Activated T-helper 17 cell treated with anti-CD3 and anti-CD28 coated beads, Interleukin-2, amount 50 U/mL, for 72 hours (primary cell): ENCODE measurements at regions not wholly inside any gene's neighbourhood (a gene's known extent, or its start where the extent isn't known, plus 50 kb on each side); places are given as distances from the start of the nearest gene placed in this dataset.
"Not testable (repeated sequence)": the region's sequence is repeated elsewhere in the genome, so short reads cannot be mapped to it uniquely, and the experiment has no call there.

ENCODE experiments used
- ATAC-seq: fragments of 150-1000 bp; cut with Tn5 transposase; replicated peaks from 2 replicates; pipeline ENCODE4 v1.10.0; 2021; ENCODE audit warnings: mild to moderate bottlenecking, moderate library complexity
- H3K27ac Mint-ChIP-seq: one replicate; pipeline ENCODE4 v1.8.0; 2022; ENCODE audit warnings: mixed read lengths
- H3K27me3 Mint-ChIP-seq: one replicate; pipeline ENCODE4 v1.8.0; 2022; ENCODE audit warnings: mixed read lengths
- H3K36me3 Mint-ChIP-seq: one replicate; pipeline ENCODE4 v1.8.0; 2022; ENCODE audit warnings: low read depth, mild to moderate bottlenecking, mixed read lengths
- H3K4me1 Mint-ChIP-seq: one replicate; pipeline ENCODE4 v1.8.0; 2022; ENCODE audit warnings: mixed read lengths
- H3K4me3 Mint-ChIP-seq: one replicate; pipeline ENCODE4 v1.8.0; 2022; ENCODE audit warnings: mild to moderate bottlenecking, mixed read lengths
- H3K9me3 Mint-ChIP-seq: one replicate; pipeline ENCODE4 v1.8.0; 2022; ENCODE audit warnings: mixed read lengths

DNA sequence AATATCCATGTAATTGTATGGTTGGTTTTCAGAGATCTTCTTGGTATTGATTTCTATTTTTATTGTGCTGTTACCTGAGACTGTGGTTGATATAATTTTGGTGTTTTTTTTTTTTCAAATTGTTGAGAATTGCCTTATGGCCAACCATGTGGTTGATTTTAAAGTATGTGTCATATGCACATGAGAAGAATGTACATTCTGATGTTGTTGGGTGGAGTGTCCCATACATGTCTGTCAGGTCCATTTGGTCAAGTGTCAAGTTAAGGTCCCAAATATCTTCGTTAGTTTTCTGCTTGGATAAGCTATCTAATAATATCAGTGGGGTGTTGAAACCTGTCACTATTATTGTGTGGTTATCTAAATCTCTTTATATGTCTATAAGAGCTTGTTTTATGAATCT is 160.0 kb upstream of the ITGA1 start:
- Mint-ChIP-seq H3K27ac (no peak overlapping the region), H3K4me1 (no peaks in the 10 kb centered on the region), H3K27me3 (peaks cover 18% of the 10 kb centered on the region), H3K4me3 (no peak overlapping the region), H3K36me3 (no peaks in the 10 kb centered on the region), H3K9me3 (peaks cover 4% of the 10 kb centered on the region)
- no peak for ATAC-seq

DNA sequence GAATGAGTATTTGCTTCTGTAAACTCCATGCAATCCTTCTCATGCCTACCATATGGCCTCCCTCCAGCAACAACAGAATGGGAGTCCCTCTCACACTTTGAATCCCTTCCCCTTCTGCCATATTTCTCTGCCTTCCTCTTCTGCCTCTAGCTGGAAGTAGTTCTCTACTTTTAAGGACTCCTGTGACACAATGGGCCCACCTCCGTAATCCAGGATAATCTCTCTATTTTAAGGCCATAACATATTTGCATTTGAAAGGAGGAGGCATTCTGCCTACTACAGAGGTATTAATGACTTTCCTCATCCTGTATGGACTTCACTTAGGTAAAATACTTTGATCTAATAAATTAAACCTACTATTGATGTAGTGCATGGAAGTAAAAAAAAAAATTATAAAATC is 155.4 kb upstream of the ITGA1 start:
- no peak for ATAC-seq
- Mint-ChIP-seq H3K27me3 (peaks cover 33% of the 10 kb centered on the region), H3K4me3 (no peak overlapping the region), H3K9me3 (peaks cover 3% of the 10 kb centered on the region), H3K36me3 (no peaks in the 10 kb centered on the region), H3K4me1 (no peaks in the 10 kb centered on the region), H3K27ac (no peak overlapping the region)

DNA sequence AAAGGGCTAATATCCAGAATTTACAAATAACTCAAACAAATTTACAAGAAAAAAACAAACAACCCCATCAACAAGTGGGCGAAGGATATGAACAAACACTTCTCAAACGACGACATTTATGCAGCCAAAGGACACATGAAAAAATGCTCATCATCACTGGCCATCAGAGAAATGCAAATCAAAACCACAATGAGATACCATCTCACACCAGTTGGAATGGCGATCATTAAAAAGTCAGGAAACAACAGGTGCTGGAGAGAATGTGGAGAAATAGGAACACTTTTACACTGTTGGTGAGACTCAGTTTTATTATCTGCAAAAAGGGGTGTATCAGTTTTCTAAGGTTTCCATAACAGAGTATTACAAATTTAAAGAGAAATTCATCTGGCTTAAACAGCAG is 153.5 kb upstream of the ITGA1 start:
- not testable (repeated sequence) for H3K27ac Mint-ChIP-seq, ATAC-seq, H3K4me1 Mint-ChIP-seq, H3K9me3 Mint-ChIP-seq, H3K36me3 Mint-ChIP-seq, H3K4me3 Mint-ChIP-seq
- H3K27me3 Mint-ChIP-seq = peaks cover 38% of the 10 kb centered on the region

DNA sequence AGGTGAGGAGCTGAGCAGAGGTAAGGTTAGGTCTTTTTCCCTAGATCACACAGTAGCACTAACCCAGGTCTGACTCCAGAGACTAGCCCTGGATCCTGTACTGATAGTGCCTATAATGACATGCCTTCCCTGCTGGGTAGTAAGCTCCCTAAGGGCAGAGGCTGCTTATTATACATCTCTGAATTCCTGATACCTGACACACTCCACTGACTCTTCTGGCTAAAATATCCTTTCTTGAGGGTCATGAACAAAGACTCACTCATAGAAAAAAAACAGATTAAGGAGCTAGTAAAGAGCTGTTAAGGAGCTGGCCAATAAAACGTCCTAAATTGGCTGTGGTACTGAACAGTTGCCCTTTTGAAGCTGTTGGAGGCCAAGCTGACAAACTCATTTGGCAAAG is 149.0 kb upstream of the ITGA1 start:
- no peaks in the 10 kb centered on the region for H3K9me3 Mint-ChIP-seq
- H3K4me1 Mint-ChIP-seq = no peaks in the 10 kb centered on the region
- H3K36me3 Mint-ChIP-seq = no peaks in the 10 kb centered on the region
- no peak overlapping the region for H3K27ac Mint-ChIP-seq
- no peak overlapping the region for H3K4me3 Mint-ChIP-seq
- H3K27me3 Mint-ChIP-seq = peaks cover 25% of the 10 kb centered on the region
- ATAC-seq = no peak

DNA sequence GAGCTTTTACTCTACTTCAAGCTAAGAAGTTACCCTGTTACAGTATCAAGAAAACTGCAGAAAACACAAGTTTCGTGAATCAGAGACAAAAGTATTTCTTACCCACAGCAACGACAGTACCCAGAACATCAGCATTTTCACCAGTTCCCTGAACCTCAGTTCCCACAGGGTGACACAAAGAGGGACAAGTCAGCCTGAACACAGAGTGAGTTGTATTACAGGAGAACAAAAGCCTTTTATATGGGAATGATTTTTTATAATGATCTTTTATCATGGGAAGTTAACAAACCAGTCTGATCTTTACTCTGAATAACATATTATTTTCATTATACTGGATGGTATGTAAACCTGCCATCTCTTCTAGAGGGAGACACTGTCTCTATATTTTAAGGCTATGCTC is 139.0 kb upstream of the ITGA1 start:
- H3K36me3 Mint-ChIP-seq = no peaks in the 10 kb centered on the region
- no peaks in the 10 kb centered on the region for H3K4me1 Mint-ChIP-seq
- ATAC-seq = no peak
- H3K27me3 Mint-ChIP-seq = peaks cover 14% of the 10 kb centered on the region
- no peak overlapping the region for H3K4me3 Mint-ChIP-seq
- H3K9me3 Mint-ChIP-seq = peaks cover 6% of the 10 kb centered on the region
- no peak overlapping the region for H3K27ac Mint-ChIP-seq

DNA sequence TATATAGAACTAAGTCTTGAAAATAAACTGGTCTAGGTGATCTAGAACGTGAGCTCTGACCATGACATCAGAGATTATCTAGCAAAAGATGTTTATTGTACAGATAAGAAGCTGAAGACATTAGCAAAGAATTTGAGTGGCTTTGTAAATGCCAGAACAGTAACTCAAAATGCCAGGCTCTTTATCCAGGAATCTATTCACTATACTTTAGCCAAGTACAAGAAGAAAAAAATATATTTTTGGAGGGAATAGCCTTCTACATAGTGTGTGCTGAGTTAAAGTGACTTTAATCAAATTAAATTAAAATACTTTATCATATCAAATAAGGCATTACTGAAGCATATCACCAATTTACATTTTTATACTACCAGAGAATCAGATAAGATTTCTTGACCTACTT is 132.6 kb upstream of the ITGA1 start:
- H3K27ac Mint-ChIP-seq = no peak overlapping the region
- no peaks in the 10 kb centered on the region for H3K36me3 Mint-ChIP-seq
- H3K4me3 Mint-ChIP-seq = no peak overlapping the region
- H3K4me1 Mint-ChIP-seq = no peaks in the 10 kb centered on the region
- H3K9me3 Mint-ChIP-seq = no peaks in the 10 kb centered on the region
- ATAC-seq = no peak
- H3K27me3 Mint-ChIP-seq = peaks cover 25% of the 10 kb centered on the region

DNA sequence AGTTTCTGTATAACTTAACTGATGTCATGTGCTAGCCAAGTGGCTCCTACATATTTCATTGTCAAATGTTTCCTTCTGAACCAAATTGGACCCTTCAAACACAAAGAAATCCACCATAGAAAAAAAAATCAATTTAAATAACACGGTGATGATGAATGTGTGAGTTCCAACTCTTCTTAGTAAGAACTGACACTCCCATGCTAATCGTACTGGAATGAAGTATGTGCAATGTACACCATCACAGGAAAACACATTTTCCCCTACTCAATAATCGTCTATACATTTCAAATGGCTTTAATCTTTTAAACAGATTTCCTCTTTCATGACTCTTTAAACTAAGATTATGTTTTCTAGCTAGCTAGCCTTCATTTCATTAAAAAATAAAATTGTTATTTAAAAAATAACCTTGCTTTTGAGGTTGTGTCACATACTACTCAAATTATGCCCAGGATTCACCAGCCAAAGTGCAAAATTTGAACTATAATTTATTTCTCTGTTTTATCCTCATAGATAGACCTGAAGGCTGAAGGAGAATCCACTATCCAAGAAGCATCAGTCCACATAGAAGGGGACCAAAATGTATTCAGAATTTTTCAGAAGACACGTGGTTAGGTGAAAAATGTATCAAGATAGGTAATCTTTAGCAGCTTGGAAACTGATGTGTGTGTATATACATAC is 131.0 kb upstream of the ITGA1 start:
- H3K4me3 Mint-ChIP-seq = no peak overlapping the region
- ATAC-seq = no peak
- H3K4me1 Mint-ChIP-seq = no peaks in the 10 kb centered on the region
- peaks cover 21% of the 10 kb centered on the region for H3K27me3 Mint-ChIP-seq
- no peak overlapping the region for H3K27ac Mint-ChIP-seq
- H3K36me3 Mint-ChIP-seq = no peaks in the 10 kb centered on the region
- H3K9me3 Mint-ChIP-seq = no peaks in the 10 kb centered on the region

DNA sequence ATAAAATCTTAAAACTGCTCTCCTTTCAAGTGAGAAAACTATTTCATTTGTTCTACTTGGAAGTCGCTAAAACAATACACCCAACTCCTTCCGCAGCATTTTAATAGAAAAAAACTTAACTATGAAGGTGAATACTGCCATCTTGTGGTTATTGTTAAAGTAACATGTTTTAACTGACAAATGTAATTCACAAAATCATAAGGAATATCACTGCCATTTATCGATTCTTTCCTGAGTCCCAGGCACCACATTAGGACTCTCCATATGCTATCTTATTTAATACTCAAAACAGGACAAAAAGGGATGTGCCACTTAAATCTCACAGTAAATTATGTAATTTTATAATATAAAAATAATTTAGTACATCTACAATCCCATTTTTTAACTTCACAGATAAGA is 130.5 kb upstream of the ITGA1 start:
- no peak for ATAC-seq
- Mint-ChIP-seq H3K27ac (no peak overlapping the region), H3K9me3 (no peaks in the 10 kb centered on the region), H3K4me3 (no peak overlapping the region), H3K4me1 (no peaks in the 10 kb centered on the region), H3K27me3 (peaks cover 19% of the 10 kb centered on the region), H3K36me3 (no peaks in the 10 kb centered on the region)

DNA sequence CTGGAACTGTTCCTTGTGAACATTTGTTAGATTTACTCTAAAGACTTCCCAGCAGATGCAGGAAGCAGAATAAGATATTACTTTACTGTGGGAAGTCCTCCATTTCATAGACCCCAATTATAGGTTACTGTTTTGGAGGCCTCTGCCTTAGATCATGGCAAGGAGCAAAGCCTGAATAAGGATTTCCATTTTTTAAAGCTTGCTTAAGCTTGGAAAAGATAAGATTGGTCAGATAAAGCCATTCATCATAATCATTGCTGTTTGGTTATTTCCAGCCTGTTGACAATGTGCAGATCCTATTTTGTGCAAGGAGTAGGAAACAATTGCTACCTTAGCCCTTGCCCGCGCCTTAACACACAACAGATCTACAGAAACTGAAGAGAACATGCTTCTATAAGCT is 129.5 kb upstream of the ITGA1 start:
- Mint-ChIP-seq H3K27me3 (peaks cover 11% of the 10 kb centered on the region), H3K27ac (no peak overlapping the region), H3K4me3 (no peak overlapping the region), H3K9me3 (no peaks in the 10 kb centered on the region), H3K36me3 (no peaks in the 10 kb centered on the region), H3K4me1 (no peaks in the 10 kb centered on the region)
- ATAC-seq = no peak

DNA sequence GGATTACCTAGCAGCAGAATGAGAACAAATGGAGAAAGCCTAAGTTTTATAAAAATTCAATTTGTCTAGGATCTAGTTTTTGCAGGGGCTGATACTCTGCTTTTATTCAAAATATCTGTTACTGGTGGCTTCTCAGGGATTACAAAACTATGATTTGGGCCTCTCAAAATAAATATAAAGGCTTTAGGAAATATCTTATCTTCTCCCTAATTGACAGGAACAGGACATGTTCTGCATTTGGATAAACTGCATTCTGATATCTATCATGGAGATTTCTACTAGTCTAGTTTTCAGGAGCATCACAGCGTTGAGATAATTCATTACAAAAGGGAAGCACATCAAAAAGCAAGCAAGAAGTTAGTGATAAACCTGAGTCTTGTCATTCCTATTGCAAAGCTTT is 127.1 kb upstream of the ITGA1 start:
- Mint-ChIP-seq H3K36me3 (no peaks in the 10 kb centered on the region), H3K4me1 (no peaks in the 10 kb centered on the region), H3K4me3 (no peak overlapping the region), H3K27ac (no peak overlapping the region), H3K9me3 (no peaks in the 10 kb centered on the region), H3K27me3 (peaks cover 2% of the 10 kb centered on the region)
- no peak for ATAC-seq

DNA sequence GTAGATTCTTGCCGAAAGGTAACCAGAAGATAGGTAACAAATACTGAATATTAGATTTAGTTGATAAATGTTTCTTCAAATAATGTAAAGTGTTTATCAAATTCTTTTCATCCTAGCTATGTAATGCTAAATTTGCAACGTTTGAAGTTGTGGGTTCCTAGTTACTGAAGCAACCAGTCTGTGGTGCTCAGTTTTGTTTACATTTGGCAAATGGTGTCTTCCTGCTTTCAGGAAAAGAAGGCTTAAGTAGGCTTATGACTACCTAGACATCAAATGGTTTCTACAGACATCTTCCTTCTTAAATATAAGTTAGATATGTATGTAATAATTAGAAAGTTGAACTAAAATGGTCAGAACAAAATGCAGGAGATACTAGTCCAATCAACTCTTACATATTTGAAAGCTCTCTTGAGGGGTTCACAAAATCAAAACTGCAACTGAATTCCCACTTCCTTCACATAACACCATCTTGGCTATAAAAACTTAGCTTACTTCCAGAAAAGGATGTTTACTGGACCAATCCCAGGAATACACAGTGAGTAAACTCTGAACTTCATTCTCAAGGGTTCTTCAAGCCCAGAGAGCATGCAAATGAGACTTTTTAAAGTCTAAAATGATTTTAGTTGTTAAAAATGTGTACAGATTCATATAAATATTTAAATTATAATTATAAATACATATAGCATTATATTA is 125.7 kb upstream of the ITGA1 start:
- Mint-ChIP-seq H3K36me3 (no peaks in the 10 kb centered on the region), H3K4me3 (no peak overlapping the region)

DNA sequence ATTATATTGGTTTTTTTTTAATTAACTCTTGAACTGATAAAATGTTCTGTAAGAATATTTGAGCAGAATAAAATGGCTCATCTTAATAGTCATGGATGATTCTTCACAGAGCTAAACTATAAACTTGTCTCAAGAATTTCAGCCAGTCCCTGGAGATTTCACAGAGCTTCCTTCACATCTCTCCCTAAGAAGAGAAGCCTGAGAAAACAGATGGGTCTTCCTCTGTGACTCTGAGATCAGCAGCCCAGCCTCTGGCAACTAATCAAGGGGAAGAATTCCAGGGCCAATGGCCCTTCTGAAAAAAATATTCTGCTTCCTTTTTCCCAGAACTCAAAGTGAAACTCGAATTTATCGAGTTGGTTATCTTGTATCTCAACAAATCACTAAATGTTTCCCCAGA is 122.2 kb upstream of the ITGA1 start:
- no peak for ATAC-seq
- Mint-ChIP-seq H3K27me3 (peaks cover 4% of the 10 kb centered on the region), H3K36me3 (no peaks in the 10 kb centered on the region), H3K27ac (no peak overlapping the region), H3K9me3 (no peaks in the 10 kb centered on the region), H3K4me1 (no peaks in the 10 kb centered on the region), H3K4me3 (no peak overlapping the region)

More for the DNA sequence above, 125.7 kb upstream of the ITGA1 start:
- H3K9me3 Mint-ChIP-seq = no peaks in the 10 kb centered on the region
- ATAC-seq = no peak
- no peak overlapping the region for H3K27ac Mint-ChIP-seq
- H3K27me3 Mint-ChIP-seq = no peaks in the 10 kb centered on the region
- no peaks in the 10 kb centered on the region for H3K4me1 Mint-ChIP-seq

DNA sequence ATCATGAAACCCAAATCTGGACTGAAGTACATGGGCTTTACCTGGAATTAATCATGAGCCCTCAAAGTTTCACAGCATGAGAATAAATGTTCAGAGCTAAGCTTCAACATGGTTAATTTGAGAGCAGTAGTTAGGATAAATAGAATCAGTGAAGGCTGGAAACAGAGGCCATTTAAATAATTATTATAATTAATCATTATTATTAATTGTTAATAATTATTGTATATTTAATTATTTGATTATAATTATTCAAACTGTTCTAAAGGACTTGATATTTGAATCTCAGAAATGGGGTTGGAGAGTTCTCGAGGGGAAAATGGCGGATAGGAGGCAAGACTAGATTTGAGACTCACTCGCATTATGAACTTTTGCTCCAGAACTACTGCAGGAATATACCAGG is 119.6 kb upstream of the ITGA1 start:
- Mint-ChIP-seq H3K4me3 (no peak overlapping the region), H3K27ac (no peak overlapping the region), H3K4me1 (no peaks in the 10 kb centered on the region), H3K27me3 (peaks cover 4% of the 10 kb centered on the region), H3K36me3 (no peaks in the 10 kb centered on the region), H3K9me3 (no peaks in the 10 kb centered on the region)
- ATAC-seq = no peak

DNA sequence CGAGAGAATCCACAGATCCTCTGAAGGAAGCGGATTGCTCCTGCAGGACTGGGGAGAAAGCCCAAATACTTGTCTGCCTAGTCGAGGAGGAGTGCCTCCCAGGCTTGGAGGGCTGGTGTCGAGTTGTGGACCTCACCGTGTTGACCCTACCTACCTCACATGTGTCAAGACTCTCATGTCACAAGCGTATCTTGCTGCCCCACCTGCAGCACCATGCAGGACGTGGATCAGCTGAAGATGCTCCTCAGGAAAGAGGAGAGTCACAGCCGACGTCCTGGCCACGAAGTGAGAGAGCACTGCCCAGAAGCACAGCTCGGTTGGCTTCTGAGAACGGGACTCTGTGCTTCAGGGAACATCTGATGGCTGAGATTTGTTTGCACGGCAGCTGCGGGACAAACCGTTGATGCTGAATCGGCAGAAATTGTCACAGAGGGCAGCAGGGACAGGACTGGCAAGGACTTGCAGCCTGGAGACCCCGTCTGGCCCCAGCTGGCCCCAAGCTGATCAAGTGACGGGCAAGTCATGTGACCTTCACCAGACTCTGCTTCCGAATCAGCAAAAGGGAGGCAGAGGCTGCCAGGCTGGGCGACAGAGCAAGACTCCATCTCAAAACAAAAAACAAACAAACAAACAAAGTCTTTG is 119.1 kb upstream of the ITGA1 start:
- Mint-ChIP-seq H3K27me3 (peaks cover 4% of the 10 kb centered on the region), H3K4me1 (no peaks in the 10 kb centered on the region), H3K36me3 (no peaks in the 10 kb centered on the region), H3K4me3 (no peak overlapping the region), H3K9me3 (no peaks in the 10 kb centered on the region), H3K27ac (no peak overlapping the region)
- no peak for ATAC-seq

DNA sequence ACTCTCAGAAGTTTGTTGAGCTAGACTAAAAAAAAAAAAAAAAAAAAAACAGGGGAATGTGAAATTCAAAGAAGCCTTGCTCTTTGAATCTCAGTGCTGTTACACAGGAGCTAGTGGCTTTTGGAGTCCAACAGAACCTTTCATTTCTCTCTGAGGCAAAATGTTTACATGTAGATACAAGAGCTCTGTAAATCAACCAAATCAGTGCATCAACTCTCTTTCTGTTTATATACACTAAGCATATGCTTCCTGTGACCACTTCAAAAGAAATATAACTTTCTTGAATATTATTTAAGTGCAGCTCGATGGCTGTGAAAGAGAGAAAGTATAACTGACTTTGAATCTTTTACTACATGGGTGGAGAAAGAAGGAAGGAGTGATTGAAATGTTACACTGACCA is 115.3 kb upstream of the ITGA1 start:
- no peak overlapping the region for H3K27ac Mint-ChIP-seq
- no peaks in the 10 kb centered on the region for H3K36me3 Mint-ChIP-seq
- H3K9me3 Mint-ChIP-seq = no peaks in the 10 kb centered on the region
- no peak overlapping the region for H3K4me3 Mint-ChIP-seq
- peaks cover 7% of the 10 kb centered on the region for H3K27me3 Mint-ChIP-seq
- no peaks in the 10 kb centered on the region for H3K4me1 Mint-ChIP-seq
- ATAC-seq = no peak
